ENCODE measurements at regions not wholly inside any gene's neighbourhood (a gene's known extent, or its start where the extent isn't known, plus 50 kb on each side); places are given as distances from the start of the nearest gene placed in this dataset.

DNA sequence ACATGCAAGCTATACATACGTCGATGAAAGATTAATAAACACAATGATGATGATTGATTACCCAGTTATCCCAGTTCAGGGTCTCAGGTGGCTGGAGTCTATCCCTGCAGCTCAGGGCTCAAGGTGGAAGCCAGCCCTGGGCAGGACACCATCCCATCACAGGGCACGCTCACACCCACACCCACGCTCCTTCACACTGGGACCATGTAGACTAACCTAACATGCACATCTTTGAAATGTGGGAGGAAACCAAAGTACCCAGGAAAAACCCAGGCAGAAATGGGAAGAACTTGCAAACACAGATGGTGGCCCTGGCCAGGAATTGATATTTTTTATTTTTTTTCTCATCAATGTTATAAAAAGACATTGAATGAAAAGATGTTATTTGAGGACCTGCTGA lies 151.4 kb upstream of the MCTP2 start:
- TF ChIP-seq POLR2AphosphoS5 (IDR thresholded peaks at IDR 0.05; ENCODE audit: borderline replicate concordance, low read depth, low read length) (no peak), EZH2 (IDR thresholded peaks at IDR 0.05) (no peak), FOXP2 (optimal IDR thresholded peaks at IDR 0.05; ENCODE audit: control extremely low read depth, extremely low read length, insufficient read depth) (no peak)

Data from SK-N-MC (cell line).